GDM1 (cell line): ENCODE measurements at regions not wholly inside any gene's neighbourhood (a gene's known extent, or its start where the extent isn't known, plus 50 kb on each side); places are given as distances from the start of the nearest gene placed in this dataset.
"Not testable (repeated sequence)": the region's sequence is repeated elsewhere in the genome, so short reads cannot be mapped to it uniquely, and the experiment has no call there.

ENCODE experiments used
- DNase-seq: peaks from one replicate; lab custom pipeline; 2025; lab: John Stamatoyannopoulos, UW

GRCh38 chr10:108970016-108970415, 953.3 kb downstream of the XPNPEP1 start:
- peak; percentile 0 for DNase-seq

- DNase-seq = no peak
Measured at GRCh38 chr10:108966411-108966810, 956.9 kb downstream of the XPNPEP1 start.

- DNase-seq = no peak
Measured at GRCh38 chr10:108966005-108966404, 957.3 kb downstream of the XPNPEP1 start.

- no peak for DNase-seq
Measured at GRCh38 chr10:108962172-108962571, 961.1 kb downstream of the XPNPEP1 start.

DNA sequence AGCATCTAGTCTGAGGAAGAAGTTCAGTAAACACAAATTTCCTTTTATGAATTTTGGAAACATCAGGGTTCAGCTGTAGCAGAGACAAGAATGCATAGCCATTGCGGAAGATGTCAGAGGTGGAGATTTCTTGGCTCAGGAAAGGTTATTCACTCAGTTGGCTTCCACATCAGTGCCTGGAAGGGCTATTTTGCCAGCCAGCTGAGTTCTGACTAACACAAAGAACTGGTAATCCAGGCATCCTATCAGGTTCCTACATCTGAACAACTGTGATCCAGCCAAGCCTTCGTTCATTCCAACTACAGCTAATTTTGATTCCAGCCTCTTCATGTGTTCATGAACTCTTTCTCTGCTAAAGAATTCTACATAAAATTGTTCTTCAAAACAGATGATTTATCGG, 965.6 kb downstream of the XPNPEP1 start:
- DNase-seq = no peak

DNA sequence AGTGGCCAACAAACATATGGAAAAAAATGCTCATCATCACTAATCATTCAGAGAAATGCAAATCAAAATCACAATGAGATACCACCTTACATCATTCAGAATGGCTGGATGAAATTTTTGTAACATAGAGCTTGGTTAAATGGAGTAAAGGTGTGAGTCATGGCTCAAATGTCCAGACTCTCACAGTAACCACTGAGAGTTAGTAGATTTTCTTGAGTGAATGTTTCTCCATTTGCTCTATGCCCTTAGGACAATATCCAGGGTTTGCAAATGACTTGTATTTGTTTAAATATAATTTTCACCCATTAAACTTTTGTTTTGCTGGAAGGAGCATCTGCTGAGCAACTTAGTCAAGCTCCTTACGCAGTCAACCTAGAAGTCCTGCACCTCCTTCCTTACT, 967.2 kb downstream of the XPNPEP1 start:
- DNase-seq = no peak

- not testable (repeated sequence) for DNase-seq
Measured at GRCh38 chr10:108920029-108920428, 1003.3 kb downstream of the XPNPEP1 start.

DNA sequence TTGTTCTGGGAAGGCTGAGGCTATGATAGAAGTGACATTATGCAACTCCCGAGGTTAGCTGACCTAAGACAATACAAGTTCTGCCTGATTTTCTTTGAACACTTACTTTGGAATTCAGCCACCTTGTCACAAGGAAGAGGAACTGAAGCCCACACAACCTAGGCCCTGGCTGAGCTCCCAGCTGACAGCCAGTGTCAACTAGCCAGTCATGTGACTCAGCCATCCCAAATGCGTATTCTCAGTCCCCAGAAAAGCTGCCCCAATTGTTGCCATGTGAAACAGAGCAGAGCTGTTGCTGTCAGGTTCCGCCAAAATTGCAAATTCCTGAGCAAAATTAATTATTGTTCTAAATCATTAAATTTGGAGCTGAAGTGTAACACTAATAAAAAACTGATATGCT, 1010.0 kb downstream of the XPNPEP1 start:
- DNase-seq = no peak

DNA sequence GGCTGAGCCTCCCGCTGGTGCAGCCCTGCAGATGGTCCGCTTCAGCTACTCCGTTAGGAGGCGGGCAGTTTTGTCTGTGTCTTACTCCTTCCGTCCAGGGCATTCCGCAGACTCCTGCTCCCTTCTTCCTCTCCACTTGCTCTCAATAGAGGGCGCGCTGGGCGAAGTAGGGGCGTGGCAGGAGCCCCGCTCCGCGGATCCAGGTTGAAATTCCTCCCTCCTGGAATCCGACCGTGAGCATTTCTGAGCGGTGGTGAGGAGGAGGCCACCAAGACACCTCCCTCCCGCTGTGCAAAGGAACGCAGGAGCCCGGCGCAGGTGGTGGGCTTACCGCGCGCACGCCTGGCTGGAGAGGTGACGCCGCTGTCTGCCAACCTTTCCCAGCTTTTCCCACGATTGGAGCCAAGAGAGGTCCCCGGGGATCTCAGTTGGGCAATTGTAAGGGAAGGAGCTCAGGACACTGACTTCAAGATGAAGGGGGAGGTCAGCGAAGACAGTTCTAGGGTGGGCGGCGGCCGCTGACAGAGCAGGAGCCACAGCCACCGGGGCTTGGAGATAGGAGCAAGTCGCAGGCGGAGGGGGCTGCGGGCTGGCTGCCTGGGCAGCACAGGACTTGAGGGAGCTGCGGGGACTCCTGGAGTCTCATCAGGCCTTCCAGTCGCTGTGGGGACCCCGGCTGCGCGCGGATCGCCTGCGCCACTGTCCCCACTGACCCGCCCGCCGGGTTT, 1011.3 kb downstream of the XPNPEP1 start:
- DNase-seq = no peak

DNA sequence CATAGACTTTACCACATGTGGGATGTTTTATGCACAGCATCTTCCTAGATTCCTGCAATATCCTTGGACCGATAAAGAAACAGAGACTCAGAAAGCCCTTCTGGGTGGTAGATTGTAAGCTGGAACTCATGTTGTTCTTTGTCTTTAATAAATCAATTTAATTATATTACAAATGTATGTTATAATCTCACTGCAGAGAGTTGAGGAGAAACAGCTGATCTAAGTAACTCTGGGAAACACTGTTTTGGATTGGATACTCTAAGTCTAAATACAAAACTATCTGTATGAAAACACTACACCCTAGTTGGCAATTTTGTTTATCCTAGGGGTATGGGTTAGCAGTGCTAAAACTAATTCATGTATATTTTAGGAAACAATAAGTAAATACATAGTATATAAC, 1015.2 kb downstream of the XPNPEP1 start:
- no peak for DNase-seq

DNA sequence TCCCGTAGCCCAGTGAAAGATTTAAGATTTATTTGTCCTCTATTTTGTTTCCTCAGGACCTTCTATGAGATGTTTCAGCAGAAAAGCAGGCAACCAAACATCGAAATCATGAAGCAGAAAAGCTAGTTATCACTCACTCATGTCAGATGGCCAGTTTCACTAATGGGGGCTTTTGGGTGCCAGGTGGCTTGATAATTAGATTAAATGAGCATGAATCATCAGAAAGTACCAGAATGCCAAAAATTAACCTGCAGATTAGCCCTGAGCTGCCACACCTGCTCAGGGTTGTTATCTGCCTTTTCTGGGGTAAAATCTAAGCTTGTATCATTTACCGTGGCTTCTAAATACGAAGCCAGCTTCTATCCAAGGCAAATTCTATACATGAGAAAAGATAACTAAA, 1017.5 kb downstream of the XPNPEP1 start:
- no peak for DNase-seq

GRCh38 chr10:108905171-108905570, 1018.1 kb downstream of the XPNPEP1 start:
- no peak for DNase-seq

GRCh38 chr10:108904163-108904838, 1019.0 kb downstream of the XPNPEP1 start:
- DNase-seq = no peak

- no peak for DNase-seq
Measured at GRCh38 chr10:108902619-108903285, 1020.6 kb downstream of the XPNPEP1 start.

DNA sequence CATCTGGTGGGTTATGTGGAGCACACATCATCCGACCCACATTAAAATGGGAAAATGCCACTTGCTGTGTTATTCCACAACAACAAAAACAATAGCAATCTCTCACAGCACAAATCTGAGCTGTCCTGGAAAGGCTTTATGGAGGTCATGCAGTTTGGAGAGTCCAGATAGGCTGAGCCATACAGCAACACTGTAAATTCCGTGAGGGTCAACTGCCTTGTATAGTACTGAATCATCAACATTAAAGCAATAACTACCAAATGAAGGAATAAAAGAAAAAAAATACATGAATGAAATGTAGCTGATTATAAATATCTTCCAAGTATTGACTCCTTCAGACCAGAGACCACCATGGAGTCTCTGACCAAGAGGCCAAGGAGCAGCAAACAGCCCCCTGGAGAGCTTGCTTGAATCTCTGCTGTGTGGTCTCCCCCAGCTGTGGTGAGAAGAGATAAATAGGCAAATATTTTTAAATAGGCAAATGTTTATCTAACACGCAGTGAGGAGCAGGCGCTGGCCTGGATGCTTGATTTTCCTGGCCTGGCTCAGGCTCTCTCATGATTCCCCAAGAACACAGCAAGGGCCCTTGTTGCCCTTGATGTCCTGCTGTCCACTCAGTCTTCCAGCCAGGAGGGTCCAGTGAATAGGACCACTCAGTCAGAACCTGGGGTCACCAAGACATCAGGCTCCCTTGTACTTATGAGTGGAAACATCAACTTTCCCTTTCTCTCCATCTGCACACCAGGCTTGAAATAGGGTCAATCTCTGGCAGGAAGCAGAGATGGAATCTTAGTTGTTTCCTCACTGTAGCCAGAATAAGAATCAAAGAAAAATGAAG, 1021.3 kb downstream of the XPNPEP1 start:
- DNase-seq = no peak

- DNase-seq = no peak
Measured at GRCh38 chr10:108899670-108900069, 1023.6 kb downstream of the XPNPEP1 start.

GRCh38 chr10:108894402-108895301, 1028.7 kb downstream of the XPNPEP1 start:
- no peak for DNase-seq

- DNase-seq = no peak
Measured at GRCh38 chr10:108877095-108877561, 1046.2 kb downstream of the XPNPEP1 start.

GRCh38 chr10:108872854-108873253, 1050.5 kb downstream of the XPNPEP1 start:
- DNase-seq = no peak

DNA sequence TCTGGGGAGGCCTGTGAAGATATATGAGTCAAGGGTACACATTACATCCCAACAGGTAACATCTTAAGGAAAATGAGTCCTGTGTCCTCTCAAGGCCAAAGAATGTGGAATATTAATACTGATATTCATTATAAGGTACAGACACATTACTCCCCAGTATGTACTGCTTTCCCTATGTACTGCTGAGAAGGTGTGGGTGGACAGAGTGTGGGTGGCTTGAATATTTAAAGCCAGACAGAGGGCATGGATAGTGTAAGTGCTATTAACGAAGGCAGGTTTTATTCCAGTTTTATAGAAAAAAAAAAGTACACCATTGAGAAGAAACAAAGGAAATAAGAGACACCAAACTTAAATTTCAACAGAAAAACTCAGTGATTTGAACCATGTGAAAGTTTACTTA, 1054.4 kb downstream of the XPNPEP1 start:
- no peak for DNase-seq
